ENCODE measurements at regions not wholly inside any gene's neighbourhood (a gene's known extent, or its start where the extent isn't known, plus 50 kb on each side); places are given as distances from the start of the nearest gene placed in this dataset.

DNA sequence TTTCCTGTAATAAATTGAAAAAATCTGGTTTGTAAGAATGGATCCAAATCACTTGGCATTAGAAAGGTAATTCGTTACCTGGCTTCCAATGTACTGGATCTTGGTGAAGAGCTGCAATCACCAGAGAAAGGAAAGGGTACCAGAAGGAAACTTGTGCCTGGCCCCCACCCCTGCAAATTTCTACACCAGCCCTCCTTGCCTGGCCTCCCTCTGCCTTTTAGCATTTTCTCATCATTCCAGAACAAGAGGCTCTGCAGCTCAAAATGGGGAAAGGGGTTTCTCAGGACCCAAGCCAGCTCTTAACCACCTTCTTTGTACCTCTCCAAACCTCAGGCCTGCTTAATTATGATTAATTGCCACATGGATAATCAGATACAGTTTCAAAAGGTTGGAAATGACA, 612.8 kb upstream of the MGMT start:
- H3K9me3 ChIP-seq (ENCODE audit: control insufficient read depth in 4 of 4, low read length in 3 of 4), result peaks cover 0 to 4% (median 0%) of the 10 kb centered on the region in 4 donors
- no peaks in the 10 kb centered on the region for H3K4me1 ChIP-seq (ENCODE audit: control insufficient read depth in 4 of 4, insufficient read depth in 4 of 4, low read length in 3 of 4)
- TF ChIP-seq, protein P1, sequence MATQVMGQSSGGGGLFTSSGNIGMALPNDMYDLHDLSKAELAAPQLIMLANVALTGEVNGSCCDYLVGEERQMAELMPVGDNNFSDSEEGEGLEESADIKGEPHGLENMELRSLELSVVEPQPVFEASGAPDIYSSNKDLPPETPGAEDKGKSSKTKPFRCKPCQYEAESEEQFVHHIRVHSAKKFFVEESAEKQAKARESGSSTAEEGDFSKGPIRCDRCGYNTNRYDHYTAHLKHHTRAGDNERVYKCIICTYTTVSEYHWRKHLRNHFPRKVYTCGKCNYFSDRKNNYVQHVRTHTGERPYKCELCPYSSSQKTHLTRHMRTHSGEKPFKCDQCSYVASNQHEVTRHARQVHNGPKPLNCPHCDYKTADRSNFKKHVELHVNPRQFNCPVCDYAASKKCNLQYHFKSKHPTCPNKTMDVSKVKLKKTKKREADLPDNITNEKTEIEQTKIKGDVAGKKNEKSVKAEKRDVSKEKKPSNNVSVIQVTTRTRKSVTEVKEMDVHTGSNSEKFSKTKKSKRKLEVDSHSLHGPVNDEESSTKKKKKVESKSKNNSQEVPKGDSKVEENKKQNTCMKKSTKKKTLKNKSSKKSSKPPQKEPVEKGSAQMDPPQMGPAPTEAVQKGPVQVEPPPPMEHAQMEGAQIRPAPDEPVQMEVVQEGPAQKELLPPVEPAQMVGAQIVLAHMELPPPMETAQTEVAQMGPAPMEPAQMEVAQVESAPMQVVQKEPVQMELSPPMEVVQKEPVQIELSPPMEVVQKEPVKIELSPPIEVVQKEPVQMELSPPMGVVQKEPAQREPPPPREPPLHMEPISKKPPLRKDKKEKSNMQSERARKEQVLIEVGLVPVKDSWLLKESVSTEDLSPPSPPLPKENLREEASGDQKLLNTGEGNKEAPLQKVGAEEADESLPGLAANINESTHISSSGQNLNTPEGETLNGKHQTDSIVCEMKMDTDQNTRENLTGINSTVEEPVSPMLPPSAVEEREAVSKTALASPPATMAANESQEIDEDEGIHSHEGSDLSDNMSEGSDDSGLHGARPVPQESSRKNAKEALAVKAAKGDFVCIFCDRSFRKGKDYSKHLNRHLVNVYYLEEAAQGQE (IDR thresholded peaks at IDR 0.05), result no peak
- TF ChIP-seq RAD21 (IDR thresholded peaks at IDR 0.05), result no peak
- TF ChIP-seq TAF1 (conservative IDR thresholded peaks at IDR 0.05), result no peak
- TF ChIP-seq EGR1 (IDR thresholded peaks at IDR 0.05; ENCODE audit: low read depth in 2 of 2), result no peak
- no peak for TF ChIP-seq HNF4G (IDR thresholded peaks at IDR 0.05)
- H3K9ac ChIP-seq (ENCODE audit: low read depth in 1 of 2, low read length in 2 of 2), result no peak overlapping the region
- H3K27ac ChIP-seq (ENCODE audit: low read depth in 1 of 2, low read length in 2 of 2), result no peak overlapping the region
- no peaks in the 10 kb centered on the region for H3K27me3 ChIP-seq (ENCODE audit: control insufficient read depth in 4 of 4, insufficient read depth in 4 of 4, low read length in 3 of 4)
- H3K4me3 ChIP-seq (ENCODE audit: low read depth in 1 of 3, low read length in 3 of 3), result no peak overlapping the region
- no peak for DNase-seq (ENCODE audit: low spot score)
- H3K36me3 ChIP-seq (ENCODE audit: control insufficient read depth in 4 of 4, insufficient read depth in 3 of 4, low read depth in 1 of 4, low read length in 3 of 4), result no peaks in the 10 kb centered on the region
- 85% methylated on average over 1 of the region's 1 CpG for WGBS

DNA sequence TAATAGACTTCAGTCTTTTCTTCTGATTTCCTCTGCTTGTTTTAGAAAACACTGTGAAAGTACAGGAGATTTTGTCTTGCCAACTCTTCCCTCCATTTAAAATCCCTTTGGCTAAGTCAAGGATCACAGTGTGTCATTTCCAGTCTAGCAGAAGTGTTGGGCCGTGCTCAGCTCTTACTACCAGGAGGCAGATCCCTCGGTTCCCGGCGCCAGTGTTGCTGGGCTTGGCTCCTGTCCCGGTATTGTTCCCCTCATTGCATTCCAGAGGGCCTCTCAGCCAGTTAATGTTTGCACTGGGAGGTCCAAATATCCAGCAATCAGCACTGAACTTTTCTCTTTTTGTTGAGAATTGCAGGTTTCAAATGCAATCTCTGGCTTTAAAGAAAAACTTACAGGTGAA, 612.1 kb upstream of the MGMT start:
- H3K27ac ChIP-seq (ENCODE audit: low read depth in 1 of 2, low read length in 2 of 2), result no peak overlapping the region
- no peaks in the 10 kb centered on the region for H3K36me3 ChIP-seq (ENCODE audit: control insufficient read depth in 4 of 4, insufficient read depth in 3 of 4, low read depth in 1 of 4, low read length in 3 of 4)
- H3K9me3 ChIP-seq (ENCODE audit: control insufficient read depth in 4 of 4, low read length in 3 of 4), result peaks cover 0 to 4% (median 0%) of the 10 kb centered on the region in 4 donors
- DNase-seq (ENCODE audit: low spot score), result no peak
- H3K27me3 ChIP-seq (ENCODE audit: control insufficient read depth in 4 of 4, insufficient read depth in 4 of 4, low read length in 3 of 4), result no peaks in the 10 kb centered on the region
- no peak overlapping the region for H3K4me3 ChIP-seq (ENCODE audit: low read depth in 1 of 3, low read length in 3 of 3)
- H3K4me1 ChIP-seq (ENCODE audit: control insufficient read depth in 4 of 4, insufficient read depth in 4 of 4, low read length in 3 of 4), result no peaks in the 10 kb centered on the region
- 14% methylated on average over 5 of the region's 5 CpGs for WGBS
- TF ChIP-seq, protein P2, sequence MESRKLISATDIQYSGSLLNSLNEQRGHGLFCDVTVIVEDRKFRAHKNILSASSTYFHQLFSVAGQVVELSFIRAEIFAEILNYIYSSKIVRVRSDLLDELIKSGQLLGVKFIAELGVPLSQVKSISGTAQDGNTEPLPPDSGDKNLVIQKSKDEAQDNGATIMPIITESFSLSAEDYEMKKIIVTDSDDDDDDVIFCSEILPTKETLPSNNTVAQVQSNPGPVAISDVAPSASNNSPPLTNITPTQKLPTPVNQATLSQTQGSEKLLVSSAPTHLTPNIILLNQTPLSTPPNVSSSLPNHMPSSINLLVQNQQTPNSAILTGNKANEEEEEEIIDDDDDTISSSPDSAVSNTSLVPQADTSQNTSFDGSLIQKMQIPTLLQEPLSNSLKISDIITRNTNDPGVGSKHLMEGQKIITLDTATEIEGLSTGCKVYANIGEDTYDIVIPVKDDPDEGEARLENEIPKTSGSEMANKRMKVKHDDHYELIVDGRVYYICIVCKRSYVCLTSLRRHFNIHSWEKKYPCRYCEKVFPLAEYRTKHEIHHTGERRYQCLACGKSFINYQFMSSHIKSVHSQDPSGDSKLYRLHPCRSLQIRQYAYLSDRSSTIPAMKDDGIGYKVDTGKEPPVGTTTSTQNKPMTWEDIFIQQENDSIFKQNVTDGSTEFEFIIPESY (IDR thresholded peaks at IDR 0.05), result no peak
- TF ChIP-seq, protein P3, sequence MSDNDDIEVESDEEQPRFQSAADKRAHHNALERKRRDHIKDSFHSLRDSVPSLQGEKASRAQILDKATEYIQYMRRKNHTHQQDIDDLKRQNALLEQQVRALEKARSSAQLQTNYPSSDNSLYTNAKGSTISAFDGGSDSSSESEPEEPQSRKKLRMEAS (IDR thresholded peaks at IDR 0.05), result no peak
- TF ChIP-seq SP1 (IDR thresholded peaks at IDR 0.05), result peak; percentile 8
- H3K9ac ChIP-seq (ENCODE audit: low read depth in 1 of 2, low read length in 2 of 2), result no peak overlapping the region

DNA sequence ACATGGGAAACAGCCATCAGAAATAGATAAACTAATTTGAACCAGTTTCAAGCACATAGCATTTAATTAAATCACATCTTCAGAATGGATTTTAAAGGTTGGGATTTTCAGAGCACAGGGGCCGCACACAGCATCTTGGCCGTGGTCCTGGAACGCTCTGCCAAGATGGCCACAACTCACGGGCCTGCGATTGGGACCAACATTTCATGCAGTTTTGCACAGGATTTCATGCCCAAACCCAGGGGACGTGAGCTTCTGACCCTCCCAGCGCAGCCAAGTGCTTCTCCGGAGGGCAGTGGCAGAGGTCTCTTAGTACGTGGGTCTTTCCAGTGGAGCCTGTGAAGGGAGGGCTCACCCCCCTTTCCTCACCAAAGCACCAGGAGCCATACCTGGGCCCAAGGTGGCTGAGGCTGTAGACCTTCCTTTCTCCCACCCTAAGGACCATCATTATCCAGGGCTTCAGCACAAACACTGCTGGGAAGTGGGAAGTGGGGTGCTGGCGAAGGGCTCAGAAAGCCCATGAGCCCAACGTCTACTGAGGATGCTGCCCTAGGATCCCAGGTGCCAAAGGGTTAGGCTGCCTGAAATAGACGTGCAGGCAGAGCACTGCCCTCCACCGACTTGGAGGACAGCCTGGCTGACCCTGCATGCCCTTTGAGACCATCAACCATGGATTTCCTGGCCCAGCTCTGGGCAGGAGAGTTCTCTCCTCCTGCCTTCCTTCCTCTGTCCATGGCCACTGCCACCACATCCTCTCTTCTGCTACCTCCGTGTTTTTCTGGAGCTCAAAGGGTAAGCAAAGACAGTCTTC, 611.2 kb upstream of the MGMT start:
- DNase-seq (ENCODE audit: low spot score), result no peak
- H3K27ac ChIP-seq (ENCODE audit: low read depth in 1 of 2, low read length in 2 of 2), result no peak overlapping the region
- H3K27me3 ChIP-seq (ENCODE audit: control insufficient read depth in 4 of 4, insufficient read depth in 4 of 4, low read length in 3 of 4), result no peaks in the 10 kb centered on the region
- no peak overlapping the region for H3K4me3 ChIP-seq (ENCODE audit: low read depth in 1 of 3, low read length in 3 of 3)
- peaks cover 0 to 4% (median 0%) of the 10 kb centered on the region in 4 donors for H3K9me3 ChIP-seq (ENCODE audit: control insufficient read depth in 4 of 4, low read length in 3 of 4)
- 85% methylated on average over 14 of the region's 14 CpGs for WGBS
- H3K9ac ChIP-seq (ENCODE audit: low read depth in 1 of 2, low read length in 2 of 2), result no peak overlapping the region
- H3K36me3 ChIP-seq (ENCODE audit: control insufficient read depth in 4 of 4, insufficient read depth in 3 of 4, low read depth in 1 of 4, low read length in 3 of 4), result no peaks in the 10 kb centered on the region
- no peaks in the 10 kb centered on the region for H3K4me1 ChIP-seq (ENCODE audit: control insufficient read depth in 4 of 4, insufficient read depth in 4 of 4, low read length in 3 of 4)
- TF ChIP-seq, protein P4, sequence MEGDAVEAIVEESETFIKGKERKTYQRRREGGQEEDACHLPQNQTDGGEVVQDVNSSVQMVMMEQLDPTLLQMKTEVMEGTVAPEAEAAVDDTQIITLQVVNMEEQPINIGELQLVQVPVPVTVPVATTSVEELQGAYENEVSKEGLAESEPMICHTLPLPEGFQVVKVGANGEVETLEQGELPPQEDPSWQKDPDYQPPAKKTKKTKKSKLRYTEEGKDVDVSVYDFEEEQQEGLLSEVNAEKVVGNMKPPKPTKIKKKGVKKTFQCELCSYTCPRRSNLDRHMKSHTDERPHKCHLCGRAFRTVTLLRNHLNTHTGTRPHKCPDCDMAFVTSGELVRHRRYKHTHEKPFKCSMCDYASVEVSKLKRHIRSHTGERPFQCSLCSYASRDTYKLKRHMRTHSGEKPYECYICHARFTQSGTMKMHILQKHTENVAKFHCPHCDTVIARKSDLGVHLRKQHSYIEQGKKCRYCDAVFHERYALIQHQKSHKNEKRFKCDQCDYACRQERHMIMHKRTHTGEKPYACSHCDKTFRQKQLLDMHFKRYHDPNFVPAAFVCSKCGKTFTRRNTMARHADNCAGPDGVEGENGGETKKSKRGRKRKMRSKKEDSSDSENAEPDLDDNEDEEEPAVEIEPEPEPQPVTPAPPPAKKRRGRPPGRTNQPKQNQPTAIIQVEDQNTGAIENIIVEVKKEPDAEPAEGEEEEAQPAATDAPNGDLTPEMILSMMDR (IDR thresholded peaks at IDR 0.05; ENCODE audit: low read depth, low read length, missing input control), result no peak
- no peak for TF ChIP-seq JUND (IDR thresholded peaks at IDR 0.05)
- no peak for TF ChIP-seq EGR1 (IDR thresholded peaks at IDR 0.05; ENCODE audit: low read depth in 2 of 2)
- no peak for TF ChIP-seq RAD21 (IDR thresholded peaks at IDR 0.05)
- no peak for TF ChIP-seq TAF1 (conservative IDR thresholded peaks at IDR 0.05)
- TF ChIP-seq HNF4G (IDR thresholded peaks at IDR 0.05), result no peak
- TF ChIP-seq, protein P5, sequence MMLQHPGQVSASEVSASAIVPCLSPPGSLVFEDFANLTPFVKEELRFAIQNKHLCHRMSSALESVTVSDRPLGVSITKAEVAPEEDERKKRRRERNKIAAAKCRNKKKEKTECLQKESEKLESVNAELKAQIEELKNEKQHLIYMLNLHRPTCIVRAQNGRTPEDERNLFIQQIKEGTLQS (IDR thresholded peaks at IDR 0.05), result no peak
- TF ChIP-seq FOXA1 (IDR thresholded peaks at IDR 0.05), result no peak
- TF ChIP-seq, protein P1 (IDR thresholded peaks at IDR 0.05), result no peak
- no peak for TF ChIP-seq GABPA (IDR thresholded peaks at IDR 0.05 in 1 of 2, conservative IDR thresholded peaks at IDR 0.05 in 1 of 2)
- no peak for TF ChIP-seq HNF4A (conservative IDR thresholded peaks at IDR 0.05)

Data from liver (tissue), 8 donors.